Lower leg skin (tissue), 3 donors: ENCODE measurements at regions not wholly inside any gene's neighbourhood (a gene's known extent, or its start where the extent isn't known, plus 50 kb on each side); places are given as distances from the start of the nearest gene placed in this dataset.

Experiments
- CTCF ChIP-seq, 3 donors: fragments of 450-650 bp; IDR thresholded peaks; one replicate each; pipeline ENCODE4 v1.5.1; 2016; ENCODE audit warnings: antibody characterized with exemption in 3 of 3, mild to moderate bottlenecking in 3 of 3, moderate library complexity in 2 of 3
- POLR2A ChIP-seq, 2 donors: fragments of 450-650 bp; IDR thresholded peaks; one replicate each; pipeline ENCODE4 v1.6.1; 2016 to 2017; ENCODE audit warnings: antibody characterized with exemption in 2 of 2, mild to moderate bottlenecking in 1 of 2, moderate library complexity in 1 of 2

- no peak for TF ChIP-seq CTCF (IDR thresholded peaks at IDR 0.05)
- TF ChIP-seq POLR2A (IDR thresholded peaks at IDR 0.05): no peak
These were observed 98.9 kb upstream of the SPRED1 start for GRCh38 chr15:38153781-38154180.
